Ureter (tissue), 1 donor: ENCODE measurements at regions not wholly inside any gene's neighbourhood (a gene's known extent, or its start where the extent isn't known, plus 50 kb on each side); places are given as distances from the start of the nearest gene placed in this dataset.

Source experiments
- DNase-seq: peaks from one replicate; pipeline ENCODE4 v3.0.0-alpha.2; 2020; ENCODE audit warnings: low spot score
- donor health status: DM: yes; HTN: yes; CAD: no.

- DNase-seq = no peak
These were observed 804.1 kb upstream of the IGFBP3 start for GRCh38 chr7:46725136-46725535.

GRCh38 chr7:46723742-46724141, 802.7 kb upstream of the IGFBP3 start:
- no peak for DNase-seq

GRCh38 chr7:46723003-46723402, 801.9 kb upstream of the IGFBP3 start:
- DNase-seq = no peak

GRCh38 chr7:46720761-46721160, 799.7 kb upstream of the IGFBP3 start:
- DNase-seq = no peak

GRCh38 chr7:46719616-46720015, 798.5 kb upstream of the IGFBP3 start:
- no peak for DNase-seq

- DNase-seq = no peak
These were observed 795.9 kb upstream of the IGFBP3 start for GRCh38 chr7:46716926-46717325.

GRCh38 chr7:46715579-46715978, 794.5 kb upstream of the IGFBP3 start:
- DNase-seq = no peak

- DNase-seq = no peak
These were observed 793.8 kb upstream of the IGFBP3 start for GRCh38 chr7:46714904-46715303.

GRCh38 chr7:46713868-46714596, 793.0 kb upstream of the IGFBP3 start:
- DNase-seq = peak; percentile 60

- DNase-seq = no peak
These were observed 789.9 kb upstream of the IGFBP3 start for GRCh38 chr7:46710927-46711326.

GRCh38 chr7:46707973-46708372, 786.9 kb upstream of the IGFBP3 start:
- no peak for DNase-seq

GRCh38 chr7:46705386-46706255, 784.5 kb upstream of the IGFBP3 start:
- no peak for DNase-seq

- no peak for DNase-seq
These were observed 775.7 kb upstream of the IGFBP3 start for GRCh38 chr7:46696741-46697140.

- no peak for DNase-seq
These were observed 774.1 kb upstream of the IGFBP3 start for GRCh38 chr7:46695051-46695708.

GRCh38 chr7:46694058-46694457, 773.0 kb upstream of the IGFBP3 start:
- no peak for DNase-seq

GRCh38 chr7:46687203-46687602, 766.1 kb upstream of the IGFBP3 start:
- DNase-seq = no peak

GRCh38 chr7:46685051-46685450, 764.0 kb upstream of the IGFBP3 start:
- no peak for DNase-seq

- DNase-seq = no peak
These were observed 762.0 kb upstream of the IGFBP3 start for GRCh38 chr7:46682836-46683624.

- peak; percentile 48 for DNase-seq
These were observed 760.9 kb upstream of the IGFBP3 start for GRCh38 chr7:46681865-46682503.

GRCh38 chr7:46680147-46680546, 759.1 kb upstream of the IGFBP3 start:
- DNase-seq = no peak

- DNase-seq = no peak
These were observed 758.6 kb upstream of the IGFBP3 start for GRCh38 chr7:46679671-46680070.
